Smooth muscle cell (in vitro differentiated cells): ENCODE measurements at regions not wholly inside any gene's neighbourhood (a gene's known extent, or its start where the extent isn't known, plus 50 kb on each side); places are given as distances from the start of the nearest gene placed in this dataset.

Source experiments
- DNase-seq: peaks from one replicate; lab custom pipeline; 2025; ENCODE audit not compliant: unreplicated experiment; lab: John Stamatoyannopoulos, UW
- H2AFZ ChIP-seq: fragments of 200-600 bp; sonication (generic); 2 replicates; pipeline ENCODE4 v1.6.0; 2016; ENCODE audit warnings: antibody characterized with exemption, low read depth, mild to moderate bottlenecking
- H3F3A ChIP-seq: fragments of 200-600 bp; sonication (generic); 2 replicates; pipeline ENCODE4 v1.6.0; 2017; ENCODE audit warnings: antibody characterized with exemption, low read depth
- H3K27ac ChIP-seq: fragments of 200-600 bp; sonication (generic); 2 replicates; pipeline ENCODE4 v1.5.1; 2016; ENCODE audit warnings: low read depth, mild to moderate bottlenecking
- H3K27me3 ChIP-seq: fragments of 200-600 bp; sonication (generic); 2 replicates; pipeline ENCODE4 v1.6.1; 2016; ENCODE audit warnings: low read depth, mild to moderate bottlenecking
- H3K36me3 ChIP-seq: fragments of 200-600 bp; sonication (generic); 2 replicates; pipeline ENCODE4 v1.5.1; 2016; ENCODE audit warnings: low read depth
- H3K4me1 ChIP-seq: fragments of 200-600 bp; sonication (generic); 2 replicates; pipeline ENCODE4 v1.5.1; 2016; ENCODE audit warnings: low read depth
- H3K4me2 ChIP-seq: fragments of 200-600 bp; sonication (generic); 2 replicates; pipeline ENCODE4 v1.6.0; 2016; ENCODE audit warnings: mild to moderate bottlenecking
- H3K4me3 ChIP-seq: fragments of 200-600 bp; sonication (generic); 2 replicates; pipeline ENCODE4 v1.5.1; 2016; ENCODE audit warnings: mild to moderate bottlenecking
- H3K79me2 ChIP-seq: fragments of 200-600 bp; sonication (generic); 2 replicates; pipeline ENCODE4 v1.6.0; 2016; ENCODE audit warnings: low read depth, mild to moderate bottlenecking
- H3K9ac ChIP-seq: fragments of 200-600 bp; sonication (generic); 2 replicates; pipeline ENCODE4 v1.6.0; 2016; ENCODE audit warnings: low read depth
- H3K9me3 ChIP-seq: fragments of 200-600 bp; sonication (generic); replicated peaks from 2 replicates; pipeline ENCODE4 v1.5.1; 2016; ENCODE audit warnings: low read depth
- H4K20me1 ChIP-seq: fragments of 200-600 bp; sonication (generic); 2 replicates; pipeline ENCODE4 v1.6.0; 2016; ENCODE audit warnings: low read depth
- CTCF ChIP-seq: fragments of 200-600 bp; sonication (generic); IDR thresholded peaks from 2 replicates; pipeline ENCODE4 v1.5.1; 2017; ENCODE audit warnings: borderline replicate concordance, mild to moderate bottlenecking, antibody characterized with exemption; ENCODE audit not compliant: insufficient read depth, poor library complexity, severe bottlenecking
- WGBS: methylation state at CpG from one replicate; pipeline ENCODE4 v1.1.7; 2016; ENCODE audit warnings: low lambda C conversion rate; 5-methylcytosine and 5-hydroxymethylcytosine counted together

DNA sequence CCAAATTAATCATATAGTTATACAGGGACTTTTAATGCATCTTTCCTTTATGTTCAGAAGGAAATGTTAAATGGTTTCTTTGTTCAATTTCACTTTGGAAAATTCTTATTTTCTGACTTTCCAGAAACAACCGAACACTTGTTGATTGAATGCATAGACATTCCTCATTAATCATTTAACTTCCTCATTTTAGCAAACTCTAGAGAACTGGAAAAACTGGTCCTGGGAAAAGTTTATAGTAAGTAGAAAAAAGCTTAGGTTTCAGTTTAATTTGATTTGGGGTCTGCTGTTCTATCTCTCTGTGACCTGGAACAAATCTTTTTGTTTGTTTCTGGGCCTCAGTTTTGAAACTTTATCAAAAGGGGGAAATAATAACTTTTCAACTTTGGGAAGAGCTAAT is 320.4 kb downstream of the CMPK2 start:
- no peak overlapping the region for H2AFZ ChIP-seq
- H3K4me2 ChIP-seq: no peak overlapping the region
- no peak for TF ChIP-seq CTCF
- no peaks in the 10 kb centered on the region for H3K79me2 ChIP-seq
- no peak overlapping the region for H3K27ac ChIP-seq
- no peaks in the 10 kb centered on the region for H3K9me3 ChIP-seq
- H3K36me3 ChIP-seq: no peaks in the 10 kb centered on the region
- no peaks in the 10 kb centered on the region for H3K27me3 ChIP-seq
- no peaks in the 10 kb centered on the region for H4K20me1 ChIP-seq
- no peak overlapping the region for H3K4me3 ChIP-seq
- H3K4me1 ChIP-seq: no peaks in the 10 kb centered on the region
- no peak overlapping the region for H3K9ac ChIP-seq
- H3F3A ChIP-seq: no peaks in the 10 kb centered on the region
- WGBS: 83% methylated on average over 1 of the region's 1 CpG
- DNase-seq: no peak

DNA sequence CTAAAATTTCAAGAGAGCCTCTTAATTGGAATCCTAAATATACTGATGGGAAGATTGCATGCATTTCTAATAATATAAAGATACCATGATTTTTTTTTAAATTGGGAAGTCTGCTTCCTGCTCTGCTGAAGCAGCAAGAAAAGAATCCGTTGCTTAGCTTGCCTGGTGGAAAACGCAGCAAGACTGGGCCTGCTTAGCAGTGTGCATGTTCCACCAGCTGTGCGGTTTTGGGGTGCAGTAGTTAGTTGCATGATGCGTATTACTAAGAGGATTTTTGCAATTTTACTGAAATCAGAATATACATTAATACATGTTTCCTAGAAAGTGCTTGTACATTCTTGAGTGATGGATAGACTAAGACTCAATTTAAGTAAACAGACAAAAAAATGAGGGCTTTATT is 319.9 kb downstream of the CMPK2 start:
- Histone ChIP-seq H3K79me2 (no peaks in the 10 kb centered on the region), H3K9me3 (no peaks in the 10 kb centered on the region), H3F3A (no peaks in the 10 kb centered on the region), H4K20me1 (no peaks in the 10 kb centered on the region), H3K27ac (no peak overlapping the region), H3K36me3 (no peaks in the 10 kb centered on the region), H3K27me3 (no peaks in the 10 kb centered on the region), H3K9ac (no peak overlapping the region), H3K4me3 (no peak overlapping the region), H2AFZ (no peak overlapping the region), H3K4me2 (no peak overlapping the region), H3K4me1 (no peaks in the 10 kb centered on the region)
- DNase-seq: no peak
- 93% methylated on average over 4 of the region's 4 CpGs for WGBS
- TF ChIP-seq CTCF: no peak

GRCh38 chr2:6554466-6554865 is 311.2 kb downstream of the CMPK2 start:
- no peak overlapping the region for H3K27ac ChIP-seq
- no peaks in the 10 kb centered on the region for H4K20me1 ChIP-seq
- no peak overlapping the region for H3K4me3 ChIP-seq
- 94% methylated on average over 7 of the region's 7 CpGs for WGBS
- H3K4me2 ChIP-seq: no peak overlapping the region
- H3K9ac ChIP-seq: no peak overlapping the region
- no peak for TF ChIP-seq CTCF
- no peaks in the 10 kb centered on the region for H3K27me3 ChIP-seq
- no peaks in the 10 kb centered on the region for H3K9me3 ChIP-seq
- no peak overlapping the region for H2AFZ ChIP-seq
- no peaks in the 10 kb centered on the region for H3K79me2 ChIP-seq
- H3K36me3 ChIP-seq: no peaks in the 10 kb centered on the region
- peaks cover 3% of the 10 kb centered on the region for H3F3A ChIP-seq
- peaks cover 6% of the 10 kb centered on the region for H3K4me1 ChIP-seq
- DNase-seq: no peak

- H3K4me3 ChIP-seq: no peak overlapping the region
- H3K9ac ChIP-seq: no peak overlapping the region
- no peaks in the 10 kb centered on the region for H4K20me1 ChIP-seq
- peaks cover 6% of the 10 kb centered on the region for H3K4me1 ChIP-seq
- no peak for TF ChIP-seq CTCF
- no peak for DNase-seq
- H3K36me3 ChIP-seq: no peaks in the 10 kb centered on the region
- no peaks in the 10 kb centered on the region for H3K9me3 ChIP-seq
- no peaks in the 10 kb centered on the region for H3K79me2 ChIP-seq
- H3K4me2 ChIP-seq: peak overlapping the region; percentile 10
- peak overlapping the region; percentile 87 for H3K27ac ChIP-seq
- H2AFZ ChIP-seq: peak overlapping the region; percentile 38
- no peaks in the 10 kb centered on the region for H3K27me3 ChIP-seq
- WGBS: 32% methylated on average over 3 of the region's 3 CpGs
- H3F3A ChIP-seq: peaks cover 3% of the 10 kb centered on the region
Measured at GRCh38 chr2:6556755-6557154, 309.0 kb downstream of the CMPK2 start.
